NCI-H2081 treated with DMSO at 0.1 percent for 48 hours (cell line): ENCODE measurements at regions not wholly inside any gene's neighbourhood (a gene's known extent, or its start where the extent isn't known, plus 50 kb on each side); places are given as distances from the start of the nearest gene placed in this dataset.
"Not testable (repeated sequence)": the region's sequence is repeated elsewhere in the genome, so short reads cannot be mapped to it uniquely, and the experiment has no call there.

ENCODE experiments used
- DNase-seq: peaks from one replicate; lab custom pipeline; 2025; lab: John Stamatoyannopoulos, UW

DNA sequence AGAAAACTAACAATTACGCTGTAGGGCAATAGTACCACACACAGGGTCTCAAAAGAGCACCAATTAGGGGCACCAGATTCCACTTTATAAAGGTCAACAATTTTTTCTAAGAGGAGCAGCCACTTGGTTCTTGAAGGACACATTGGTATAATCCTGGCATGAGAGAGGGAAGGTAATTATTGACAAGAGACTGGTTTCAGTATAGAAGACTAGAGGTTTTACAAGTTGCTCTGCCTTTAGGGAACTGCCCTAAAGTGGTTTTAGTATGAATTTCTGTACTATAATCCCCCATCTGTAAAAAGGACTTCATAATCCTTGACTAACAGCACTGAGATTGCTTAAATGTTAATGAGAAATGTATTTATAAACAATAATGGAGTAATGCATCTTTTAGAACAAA is 648.5 kb upstream of the PTBP2 start:
- no peak for DNase-seq

DNA sequence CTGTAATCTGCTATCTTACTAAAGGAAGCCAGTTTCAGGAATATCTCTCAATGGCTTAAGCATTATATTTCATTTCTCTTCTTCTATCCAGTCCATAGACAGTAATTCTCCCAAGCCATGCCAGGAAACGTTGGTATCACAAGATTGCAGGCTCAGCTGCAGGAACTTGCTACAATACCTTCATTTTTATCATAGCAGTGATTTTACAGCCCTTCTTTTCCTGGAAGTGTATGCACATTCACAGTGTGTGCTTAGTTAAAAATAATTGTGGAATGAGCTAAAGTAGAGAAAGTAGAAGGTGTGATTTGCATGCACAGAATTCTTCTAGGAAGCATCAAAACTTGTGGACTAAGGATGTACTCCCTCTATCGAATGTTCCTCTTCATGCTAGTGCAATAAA is 647.2 kb upstream of the PTBP2 start:
- no peak for DNase-seq

- no peak for DNase-seq
Measured at GRCh38 chr1:96074876-96075577, 646.6 kb upstream of the PTBP2 start.

DNA sequence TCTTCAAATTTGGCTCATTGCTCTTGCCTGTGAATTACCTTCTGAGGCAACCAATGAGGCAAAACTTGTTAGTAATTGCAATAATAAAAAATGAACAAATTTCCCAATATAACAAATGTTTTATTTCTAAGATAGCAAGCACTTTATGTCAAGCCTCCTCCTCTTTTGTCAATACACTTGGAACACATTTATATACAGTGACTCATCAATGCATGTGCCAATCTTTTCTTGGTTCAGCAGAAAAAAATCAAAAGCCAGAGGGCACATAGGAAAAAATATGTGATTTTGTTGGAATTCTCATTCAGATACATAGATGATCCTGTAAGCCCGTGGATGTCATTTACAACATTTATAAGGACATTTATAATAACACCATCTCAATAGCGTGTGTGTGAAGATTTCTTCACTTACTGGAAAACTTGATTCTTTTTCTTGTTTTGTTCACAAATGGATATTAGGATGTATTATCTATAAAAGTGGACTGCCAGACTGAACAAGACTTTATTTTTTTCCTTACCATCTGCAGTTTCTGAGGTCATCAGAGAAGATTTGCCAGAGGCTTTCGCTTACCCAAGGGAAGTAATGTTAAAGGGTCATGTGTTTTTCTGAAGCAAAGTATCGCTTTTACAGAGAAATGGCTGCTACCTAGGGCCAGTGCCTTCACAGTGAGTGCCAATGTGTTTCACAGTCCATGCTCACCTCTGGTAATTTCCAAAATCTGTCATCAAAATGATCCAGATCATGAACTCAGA is 645.7 kb upstream of the PTBP2 start:
- DNase-seq = no peak

GRCh38 chr1:96076589-96076988 is 645.0 kb upstream of the PTBP2 start:
- no peak for DNase-seq

DNA sequence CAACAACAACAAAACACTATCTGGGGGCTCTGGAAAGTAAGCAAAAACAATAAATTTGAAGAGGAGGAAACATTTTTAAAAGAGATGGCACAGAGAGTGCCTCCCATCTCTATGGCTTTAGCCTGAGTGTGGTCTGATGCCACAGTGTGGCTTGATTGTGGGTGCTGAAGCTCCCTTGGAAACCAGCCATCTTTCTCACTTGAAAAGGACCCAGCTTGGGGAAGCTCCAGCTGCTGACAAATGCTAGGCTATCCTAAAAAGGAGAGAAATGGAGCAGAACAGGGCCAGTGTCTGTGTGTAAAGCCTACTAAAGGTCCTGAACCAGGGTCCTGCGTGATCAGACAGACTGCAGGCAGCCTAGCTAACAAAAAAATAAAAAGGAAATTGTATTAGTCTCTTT is 642.0 kb upstream of the PTBP2 start:
- DNase-seq = no peak

- DNase-seq = no peak
Measured at GRCh38 chr1:96080925-96081324, 640.7 kb upstream of the PTBP2 start.

- no peak for DNase-seq
Measured at GRCh38 chr1:96087719-96088118, 633.9 kb upstream of the PTBP2 start.

- no peak for DNase-seq
Measured at GRCh38 chr1:96090134-96090533, 631.5 kb upstream of the PTBP2 start.

DNA sequence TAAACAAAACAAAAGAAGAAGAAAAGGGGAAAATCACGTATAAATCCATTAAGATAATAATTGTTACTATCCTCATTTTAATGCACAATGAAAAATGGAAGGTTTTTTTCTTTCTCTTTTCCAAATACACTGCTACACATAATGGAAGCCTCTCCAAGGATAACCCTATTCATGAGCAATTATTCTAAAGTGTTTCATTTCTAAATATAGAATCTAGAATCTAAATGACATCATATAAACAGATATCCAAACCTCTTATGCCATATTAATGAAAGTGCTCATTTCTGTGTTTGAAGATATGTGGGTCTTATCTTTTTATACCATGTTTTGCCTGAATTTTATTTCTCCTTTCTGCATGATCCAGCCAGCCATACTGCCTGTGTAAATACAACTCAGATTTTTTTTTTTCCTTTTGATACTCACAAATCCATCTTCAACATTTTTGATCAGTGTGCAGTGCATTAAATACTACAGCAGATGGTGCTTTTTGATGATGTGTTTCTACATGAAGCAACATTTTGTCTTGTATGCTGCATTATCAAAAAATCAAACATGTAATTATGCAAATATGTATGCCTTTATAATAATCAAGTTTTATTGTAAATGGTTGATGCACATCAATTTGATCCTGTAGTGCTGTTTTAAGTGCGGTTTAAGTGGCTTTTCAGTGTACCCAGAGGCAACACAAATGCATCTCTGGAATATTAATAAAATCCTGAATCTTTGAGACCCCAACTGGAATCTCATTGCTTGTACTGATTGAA is 625.6 kb upstream of the PTBP2 start:
- DNase-seq = no peak

DNA sequence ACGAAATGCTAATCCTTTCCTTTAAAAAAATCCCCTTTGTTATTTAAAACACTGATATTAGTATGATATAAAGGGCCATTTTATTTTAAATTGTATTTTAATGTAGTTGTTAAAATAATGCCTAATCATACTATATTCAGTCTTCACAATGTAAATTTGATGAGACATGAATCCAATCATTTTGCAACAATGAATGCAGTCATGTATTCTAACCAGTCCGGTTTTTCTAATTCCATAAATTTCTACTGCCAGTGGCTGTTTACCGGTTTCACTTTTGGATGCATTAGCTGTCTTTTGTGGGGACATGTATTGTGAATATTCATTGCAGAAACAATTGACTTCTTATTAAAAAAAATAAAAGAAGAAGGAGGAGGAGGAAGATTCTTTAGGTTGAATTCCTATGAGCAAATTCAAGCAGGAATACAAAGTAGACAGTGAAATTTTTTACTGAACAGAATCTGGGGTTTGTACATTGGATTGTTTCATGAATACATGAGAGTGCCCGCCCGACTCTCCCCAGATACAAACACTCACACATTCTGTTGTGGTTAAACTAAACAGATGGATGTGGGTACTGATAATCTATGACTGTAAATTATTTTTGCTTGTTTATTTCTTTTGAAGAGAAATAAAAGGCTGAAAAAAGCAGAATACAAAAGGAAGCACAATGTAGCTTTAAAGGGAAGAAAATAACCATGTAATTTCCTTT is 624.8 kb upstream of the PTBP2 start:
- no peak for DNase-seq

GRCh38 chr1:96104506-96104905 is 617.1 kb upstream of the PTBP2 start:
- DNase-seq = no peak

- no peak for DNase-seq
Measured at GRCh38 chr1:96104906-96105305, 616.7 kb upstream of the PTBP2 start.

- no peak for DNase-seq
Measured at GRCh38 chr1:96116731-96117130, 604.9 kb upstream of the PTBP2 start.

DNA sequence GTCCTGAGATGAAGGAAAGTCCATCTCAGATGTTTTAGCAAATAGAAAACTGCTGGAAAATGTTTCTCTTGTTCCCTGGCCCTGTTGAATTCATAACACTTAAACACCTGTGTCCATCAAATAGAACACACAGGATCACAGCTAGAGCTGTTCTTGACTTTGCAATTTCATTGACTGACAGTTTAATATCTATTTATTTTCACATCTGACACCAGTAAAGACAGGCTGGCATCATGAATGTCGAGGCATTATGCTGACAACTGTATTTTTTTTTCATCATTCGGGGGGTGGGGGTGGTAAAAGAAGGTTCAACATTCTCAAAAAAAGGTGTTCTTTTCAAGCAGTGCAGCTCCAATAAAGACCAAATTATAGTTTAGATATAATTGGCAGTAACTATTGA is 591.2 kb upstream of the PTBP2 start:
- DNase-seq = no peak

DNA sequence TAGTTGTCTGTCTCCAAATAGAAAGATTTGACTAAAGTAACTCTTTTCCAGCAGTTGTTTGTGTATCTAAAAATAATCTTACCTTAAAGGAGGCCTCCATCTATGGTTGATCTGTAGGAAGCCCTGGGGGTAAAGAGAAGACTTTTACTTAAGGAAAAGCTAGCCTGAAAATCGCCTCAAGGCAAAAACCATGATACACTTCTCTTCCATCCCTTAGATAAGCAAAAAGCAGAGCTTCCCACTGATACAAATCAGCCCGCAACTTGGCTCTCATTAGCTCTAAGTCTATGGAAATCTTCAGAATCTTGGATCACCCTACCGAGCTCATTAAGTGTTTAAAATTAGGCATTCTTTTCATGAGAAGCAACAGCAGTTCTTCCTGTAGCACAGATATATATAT is 576.9 kb upstream of the PTBP2 start:
- DNase-seq = no peak

DNA sequence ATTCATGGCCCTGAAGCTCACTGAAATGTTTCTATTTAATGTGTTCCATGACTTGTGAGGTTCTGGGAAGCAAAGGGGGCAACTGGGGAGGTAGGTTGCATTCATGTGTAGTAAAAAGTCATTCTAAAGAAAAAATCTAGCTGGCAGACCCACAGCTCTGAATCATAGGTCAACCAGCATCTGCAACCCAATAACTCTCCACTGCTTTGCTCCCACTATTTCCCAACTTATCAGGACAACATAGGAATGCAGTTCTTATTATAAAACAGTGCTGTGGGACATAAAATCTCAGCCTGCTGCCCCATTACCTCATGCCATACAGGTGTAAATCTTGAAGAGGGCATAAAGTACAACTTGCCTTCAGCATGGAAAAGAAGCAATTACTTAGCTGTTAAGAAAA is 576.1 kb upstream of the PTBP2 start:
- no peak for DNase-seq

- DNase-seq = not testable (repeated sequence)
Measured at GRCh38 chr1:96152957-96153356, 568.6 kb upstream of the PTBP2 start.

- no peak for DNase-seq
Measured at GRCh38 chr1:96157101-96157500, 564.5 kb upstream of the PTBP2 start.

GRCh38 chr1:96159379-96159778 is 562.2 kb upstream of the PTBP2 start:
- no peak for DNase-seq

DNA sequence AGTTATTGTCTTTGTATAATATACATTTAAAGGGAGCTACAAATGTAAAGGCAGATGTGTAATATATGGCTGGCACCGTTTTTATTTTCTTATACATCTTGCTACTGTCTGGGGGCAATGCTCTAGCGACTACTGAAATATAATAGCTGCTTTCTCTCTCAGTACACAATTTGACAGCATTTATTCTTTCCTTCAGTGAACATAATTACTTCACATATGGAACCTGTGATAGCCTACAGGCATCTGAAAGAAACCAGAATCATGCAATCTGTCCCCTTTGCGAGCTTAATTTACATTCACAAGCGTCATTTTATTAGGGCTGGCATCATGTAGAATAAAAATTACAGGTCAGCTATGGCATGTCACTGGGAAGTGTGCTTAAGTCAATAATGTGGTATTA is 557.5 kb upstream of the PTBP2 start:
- DNase-seq = no peak

DNA sequence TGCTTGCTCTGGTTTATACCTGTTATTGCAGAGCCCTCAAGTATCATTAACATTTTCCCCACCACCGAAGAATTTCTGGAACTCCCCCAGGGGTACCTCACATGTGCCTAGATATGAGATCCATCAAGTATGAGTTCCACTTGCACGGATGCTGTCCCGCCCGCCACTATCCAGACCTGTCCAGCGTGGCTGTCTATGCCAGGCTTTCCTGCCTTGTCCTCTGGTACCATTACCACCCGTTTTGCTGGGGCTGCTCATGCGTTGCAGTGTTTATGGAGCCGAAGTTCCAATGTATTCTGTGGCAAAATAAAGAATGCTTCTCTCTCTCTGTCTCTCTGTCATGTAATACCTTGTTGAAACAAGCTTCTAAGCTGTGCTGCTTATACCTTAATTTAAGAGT is 543.5 kb upstream of the PTBP2 start:
- DNase-seq = no peak
